Limb (tissue), 2 donors: ENCODE measurements at regions not wholly inside any gene's neighbourhood (a gene's known extent, or its start where the extent isn't known, plus 50 kb on each side); places are given as distances from the start of the nearest gene placed in this dataset.
"Not testable (repeated sequence)": the region's sequence is repeated elsewhere in the genome, so short reads cannot be mapped to it uniquely, and the experiment has no call there.

Source experiments
- DNase-seq, 2 donors: peaks; one replicate each; pipeline ENCODE4 v3.0.0-alpha.2; 2016; ENCODE audit errors: extremely low spot score in 2 of 2

- DNase-seq = no peak
Observed at GRCh38 chr3:189375532-189375931, 203.8 kb downstream of the TPRG1 start.

GRCh38 chr3:189383630-189384029 is 211.9 kb downstream of the TPRG1 start:
- no peak for DNase-seq

GRCh38 chr3:189385880-189386279 is 214.1 kb downstream of the TPRG1 start:
- not testable (repeated sequence) for DNase-seq

- DNase-seq = no peak
Observed at GRCh38 chr3:189386739-189387138, 215.0 kb downstream of the TPRG1 start.

GRCh38 chr3:189389346-189389745 is 217.6 kb downstream of the TPRG1 start:
- DNase-seq = no peak

GRCh38 chr3:189393598-189393997 is 221.8 kb downstream of the TPRG1 start:
- no peak for DNase-seq

GRCh38 chr3:189394599-189395121 is 222.9 kb downstream of the TPRG1 start:
- DNase-seq = no peak

- DNase-seq = no peak
Observed at GRCh38 chr3:189395825-189396224, 224.1 kb downstream of the TPRG1 start.

GRCh38 chr3:189398656-189399055 is 226.9 kb downstream of the TPRG1 start:
- DNase-seq = no peak

GRCh38 chr3:189401196-189401595 is 229.4 kb downstream of the TPRG1 start:
- no peak for DNase-seq

GRCh38 chr3:189403194-189403593 is 228.0 kb upstream of the TP63 start:
- DNase-seq = no peak

GRCh38 chr3:189404024-189404423 is 227.2 kb upstream of the TP63 start:
- no peak for DNase-seq

- no peak for DNase-seq
Observed at GRCh38 chr3:189404797-189405484, 226.2 kb upstream of the TP63 start.

GRCh38 chr3:189406148-189406547 is 225.0 kb upstream of the TP63 start:
- peak in 1 of 2 donors; percentile 21 for DNase-seq

GRCh38 chr3:189410522-189410921 is 220.7 kb upstream of the TP63 start:
- DNase-seq = no peak

- DNase-seq = peak in 1 of 2 donors; percentile 20
Observed at GRCh38 chr3:189419038-189419437, 212.2 kb upstream of the TP63 start.

GRCh38 chr3:189419683-189420082 is 211.5 kb upstream of the TP63 start:
- DNase-seq = no peak

GRCh38 chr3:189424922-189425321 is 206.3 kb upstream of the TP63 start:
- no peak for DNase-seq

GRCh38 chr3:189429019-189429418 is 202.2 kb upstream of the TP63 start:
- DNase-seq = no peak

- DNase-seq = no peak
Observed at GRCh38 chr3:189430166-189430565, 201.0 kb upstream of the TP63 start.

- not testable (repeated sequence) for DNase-seq
Observed at GRCh38 chr3:189442257-189442656, 188.9 kb upstream of the TP63 start.

GRCh38 chr3:189446959-189447560 is 184.1 kb upstream of the TP63 start:
- DNase-seq = no peak

- no peak for DNase-seq
Observed at GRCh38 chr3:189449084-189449483, 182.1 kb upstream of the TP63 start.
